ENCODE measurements at regions not wholly inside any gene's neighbourhood (a gene's known extent, or its start where the extent isn't known, plus 50 kb on each side); places are given as distances from the start of the nearest gene placed in this dataset.

GRCh38 chr5:3359642-3360041 is 236.0 kb upstream of the IRX1 start:
- DNase-seq, result no peak

GRCh38 chr5:3357291-3357690 is 238.3 kb upstream of the IRX1 start:
- no peak for DNase-seq

DNA sequence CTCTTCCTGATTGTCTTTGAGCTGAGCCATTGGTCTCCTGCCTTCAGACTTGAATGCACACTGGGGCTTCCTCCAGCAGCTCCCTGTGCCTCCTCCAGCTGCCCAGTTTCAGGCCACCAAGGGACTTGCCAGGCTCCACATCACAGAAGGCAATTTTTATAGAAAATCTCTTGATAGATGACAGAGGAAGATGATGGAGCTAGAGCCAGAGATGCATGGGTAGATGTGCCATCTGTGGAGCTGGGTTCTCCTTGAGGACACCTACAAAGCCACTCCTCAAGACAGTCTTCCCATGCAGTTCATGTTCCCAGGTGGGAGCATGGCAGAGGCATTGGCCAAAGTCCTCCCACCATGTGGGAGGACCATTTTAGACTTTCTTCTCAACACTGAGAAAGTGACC is 239.6 kb upstream of the IRX1 start:
- DNase-seq, result no peak

DNA sequence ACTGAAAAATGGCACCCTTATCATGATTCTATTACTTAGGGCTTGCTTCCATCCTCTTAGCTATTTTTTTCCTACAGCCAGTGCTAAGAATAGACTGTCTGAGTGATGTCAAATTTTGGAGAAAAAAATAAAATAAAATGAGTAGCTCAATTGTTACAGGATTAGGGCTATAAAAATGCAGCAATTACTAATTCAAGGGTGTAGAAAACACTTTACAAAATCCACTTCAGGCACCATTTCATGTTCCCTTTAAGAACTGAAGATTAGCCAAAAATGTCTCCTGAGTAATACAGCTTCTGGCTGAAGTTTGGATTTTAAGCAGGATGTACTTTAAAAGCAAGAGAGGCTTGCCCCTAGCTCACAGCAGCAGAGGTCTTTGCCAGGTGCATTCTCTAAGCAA is 240.5 kb upstream of the IRX1 start:
- DNase-seq, result no peak

DNA sequence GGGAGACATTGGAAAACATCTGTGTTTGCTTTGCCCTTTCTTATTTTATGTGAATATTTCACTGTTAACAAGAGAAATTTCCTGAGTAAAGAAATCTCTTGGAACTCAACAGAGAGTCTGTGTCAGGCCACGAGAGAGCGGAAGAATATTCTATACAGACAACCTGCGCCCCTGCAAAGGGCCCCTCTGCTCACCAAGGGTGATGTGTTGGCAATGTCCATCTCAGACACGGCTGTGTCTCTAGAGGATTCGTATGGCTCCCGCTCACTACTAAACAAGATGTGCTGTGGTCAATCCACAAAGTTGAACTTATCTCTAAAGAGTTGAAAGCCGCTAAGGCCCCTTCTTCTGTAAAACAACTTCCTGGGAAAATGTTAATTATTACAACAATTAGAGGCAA is 241.0 kb upstream of the IRX1 start:
- no peak for DNase-seq

DNA sequence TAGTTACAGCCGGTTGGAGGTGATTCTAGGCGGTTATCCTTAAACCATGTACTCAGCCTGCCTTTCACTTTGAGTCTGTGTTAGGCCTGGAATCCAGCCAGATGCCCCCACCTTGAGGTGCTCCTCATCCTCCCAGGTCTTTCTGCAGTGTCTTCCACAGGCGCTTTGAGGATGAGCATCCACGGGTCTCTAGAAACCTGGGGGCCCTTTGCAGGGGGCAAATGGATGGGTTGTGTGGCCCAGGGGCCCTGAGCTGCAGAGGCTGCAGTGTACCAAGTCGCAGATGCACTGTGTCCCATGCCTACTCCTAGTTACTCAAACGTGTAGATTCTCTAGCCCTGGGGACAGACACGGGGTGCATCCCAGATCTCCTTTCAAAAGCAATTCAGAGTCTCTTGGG is 242.1 kb upstream of the IRX1 start:
- DNase-seq, result no peak

- no peak for DNase-seq
Measured at GRCh38 chr5:3352711-3353110, 242.9 kb upstream of the IRX1 start.

DNA sequence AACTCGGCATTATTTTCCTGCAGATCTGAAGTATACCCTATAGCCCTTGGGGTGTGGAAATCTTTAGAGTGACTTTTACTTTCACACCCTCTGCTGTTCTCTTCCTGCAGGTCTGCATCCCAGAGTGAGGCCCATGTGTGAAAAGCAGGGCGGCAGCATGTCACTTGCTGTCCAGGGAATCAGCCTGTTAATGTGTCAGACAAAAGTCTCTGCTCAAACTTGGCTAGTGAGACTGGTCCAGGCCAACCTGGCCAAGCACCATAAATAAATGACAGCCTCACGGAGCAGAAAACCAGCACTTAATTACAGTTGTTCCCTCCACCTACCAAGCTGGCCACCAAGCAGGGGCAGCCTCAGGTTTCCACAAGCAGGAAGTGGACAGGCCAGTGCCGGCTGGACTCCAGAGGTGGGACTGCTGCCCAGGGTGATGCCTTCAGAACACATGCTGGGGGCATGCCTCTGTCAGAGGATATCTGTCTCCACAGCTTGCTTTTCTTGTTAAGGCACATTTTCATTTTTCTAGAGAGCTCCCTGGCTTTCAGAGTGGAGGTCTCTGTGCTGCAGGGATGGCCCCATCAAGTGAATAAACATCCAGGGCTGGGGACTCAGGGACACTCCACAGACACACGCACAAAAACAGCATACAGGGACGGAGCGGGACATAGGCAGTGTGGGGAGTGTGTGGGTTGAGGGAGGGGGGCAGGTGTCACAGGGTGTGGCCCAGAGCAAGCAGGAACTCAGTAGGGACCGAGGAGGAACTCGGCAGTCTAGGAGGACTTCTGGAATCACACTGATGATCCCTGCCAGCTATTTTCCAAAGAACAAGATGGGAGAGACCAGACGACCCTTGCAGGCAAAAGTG is 243.8 kb upstream of the IRX1 start:
- DNase-seq, result no peak

DNA sequence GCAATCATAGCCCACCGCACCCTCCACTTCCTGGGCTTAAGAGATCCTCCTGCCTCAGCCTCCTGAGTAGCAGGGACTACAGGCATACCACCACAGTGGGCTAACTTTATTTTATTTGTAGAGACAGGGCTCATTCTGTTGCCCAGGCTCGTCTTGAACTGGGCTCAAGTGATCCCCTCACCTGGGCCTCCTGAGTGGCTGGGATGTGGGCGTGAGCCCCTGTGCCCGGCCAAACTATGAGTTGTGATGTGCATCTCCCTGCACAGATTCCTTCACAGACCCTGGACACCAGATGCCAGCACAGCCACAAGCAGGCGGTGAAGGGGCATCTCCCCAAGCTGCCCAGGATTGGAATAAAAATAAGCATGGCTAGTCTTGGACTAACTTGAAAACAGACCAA is 244.9 kb upstream of the IRX1 start:
- no peak for DNase-seq

GRCh38 chr5:3349704-3350565 is 245.7 kb upstream of the IRX1 start:
- no peak for DNase-seq

GRCh38 chr5:3348576-3349535 is 246.8 kb upstream of the IRX1 start:
- DNase-seq, result no peak

GRCh38 chr5:3347741-3348140 is 247.9 kb upstream of the IRX1 start:
- no peak for DNase-seq

DNA sequence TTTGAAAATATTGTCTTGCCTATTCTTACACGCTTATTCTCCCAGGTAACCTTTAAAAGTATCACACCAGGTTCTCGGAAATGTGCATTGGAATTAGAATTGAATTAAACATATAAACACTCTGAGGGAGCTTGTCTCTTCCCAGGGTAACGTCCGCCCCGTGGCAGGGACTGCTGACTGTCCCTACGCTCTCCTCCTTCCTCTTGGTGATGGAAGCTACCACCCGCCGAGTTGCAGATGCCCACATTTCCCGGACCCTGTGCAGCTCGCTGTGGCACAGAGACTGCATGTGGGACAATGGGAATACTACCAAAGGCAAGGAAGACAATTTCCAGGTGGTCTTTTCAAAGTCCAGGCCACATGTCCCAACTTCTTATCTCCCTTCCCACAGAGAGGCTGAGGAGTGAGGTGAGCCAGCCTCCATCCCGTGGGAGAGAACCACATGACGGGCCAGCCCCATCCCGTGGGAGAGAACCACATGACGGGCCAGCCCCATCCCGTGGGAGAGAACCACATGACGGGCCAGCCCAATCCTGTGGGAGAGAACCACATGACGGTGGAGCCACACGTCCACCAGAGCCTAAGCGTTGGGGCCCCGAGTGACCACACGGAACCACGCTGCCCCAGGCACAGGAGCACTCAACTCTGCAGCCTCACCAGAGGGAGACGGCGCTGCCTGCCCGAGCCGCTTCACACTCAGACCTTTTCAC is 249.4 kb upstream of the IRX1 start:
- DNase-seq, result no peak

- no peak for DNase-seq
Measured at GRCh38 chr5:3345195-3345594, 250.4 kb upstream of the IRX1 start.

DNA sequence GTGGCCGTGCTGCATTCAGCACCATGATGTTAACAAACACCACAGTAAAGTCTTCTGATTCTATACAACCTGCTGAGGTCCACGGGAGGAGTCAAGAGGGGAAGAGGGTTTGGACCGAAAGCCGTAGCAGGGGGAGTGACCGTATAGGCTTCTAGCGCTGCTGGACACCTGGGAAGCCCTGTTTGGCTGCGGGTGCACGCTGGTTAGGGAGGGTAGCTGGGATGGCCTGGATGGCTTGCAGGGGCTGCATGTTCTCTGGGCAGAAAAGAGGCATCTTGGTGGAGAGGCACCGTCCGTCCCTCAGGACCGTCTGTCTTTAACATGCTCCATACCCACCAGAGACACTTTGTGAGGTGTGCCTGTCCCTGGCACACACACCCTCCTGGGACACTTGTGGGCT is 251.0 kb upstream of the IRX1 start:
- DNase-seq, result no peak

DNA sequence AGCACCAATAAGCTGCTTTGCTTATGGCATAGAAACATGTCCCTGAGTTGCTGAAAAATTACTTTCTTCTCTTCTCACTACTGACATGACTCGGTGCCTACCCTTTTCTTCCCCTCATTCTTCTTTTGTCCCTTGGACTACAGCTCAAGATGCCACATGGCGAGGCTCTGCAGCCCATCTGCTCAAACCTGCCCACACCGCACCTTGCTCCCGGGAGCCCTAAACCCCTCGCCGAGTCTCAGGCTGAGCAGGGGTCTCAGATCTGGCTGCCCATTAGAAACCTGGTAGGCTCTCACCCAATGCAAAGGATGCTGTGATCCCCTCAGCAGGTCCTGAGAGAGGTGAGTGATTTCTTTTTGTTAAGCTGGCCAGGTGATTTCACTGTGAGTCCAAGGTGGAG is 251.7 kb upstream of the IRX1 start:
- DNase-seq, result no peak

- no peak for DNase-seq
Measured at GRCh38 chr5:3343211-3343610, 252.4 kb upstream of the IRX1 start.

- DNase-seq, result no peak
Measured at GRCh38 chr5:3342271-3343100, 253.1 kb upstream of the IRX1 start.

GRCh38 chr5:3341446-3342240 is 254.0 kb upstream of the IRX1 start:
- DNase-seq, result no peak

DNA sequence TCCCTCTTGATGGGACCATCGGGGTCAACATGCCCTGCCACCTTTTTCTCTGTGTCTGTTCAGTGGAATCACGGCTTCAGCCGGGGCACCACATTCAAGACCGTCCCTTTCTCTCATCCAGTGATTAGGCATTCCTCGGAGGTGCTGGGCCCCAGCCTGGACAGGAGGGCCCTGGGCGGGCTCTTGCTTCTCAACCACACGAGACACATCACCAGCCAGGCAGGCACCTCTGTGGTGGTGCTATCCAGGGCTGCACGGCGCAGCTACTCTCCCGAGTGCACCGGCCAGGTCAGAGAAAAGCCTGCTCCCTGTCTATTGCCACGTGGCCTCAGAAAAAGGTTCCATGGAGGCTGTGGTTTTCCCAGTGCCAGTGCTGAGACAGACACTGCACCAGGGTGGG is 255.2 kb upstream of the IRX1 start:
- DNase-seq, result no peak

DNA sequence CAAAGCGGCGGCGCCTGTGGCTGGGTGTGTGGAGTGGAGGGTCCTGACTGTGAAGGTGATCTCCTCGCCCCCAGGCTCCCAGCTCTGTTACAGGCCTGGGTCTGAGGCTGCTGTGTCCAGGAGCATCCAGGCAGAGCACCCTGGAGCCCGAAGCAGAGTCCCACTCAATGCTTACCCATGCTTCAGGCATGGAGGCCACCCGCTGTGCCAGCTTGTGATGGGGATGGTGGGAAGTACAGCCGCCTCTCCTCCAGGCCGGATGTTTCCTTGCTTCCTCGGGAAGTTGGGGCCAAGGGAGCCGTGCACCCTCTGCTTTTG is 255.9 kb upstream of the IRX1 start:
- no peak for DNase-seq

Measured in NCI-H526 treated with DMSO at 0.1 percent for 48 hours (cell line).